Suppressor macrophage (primary cell): ENCODE measurements at regions not wholly inside any gene's neighbourhood (a gene's known extent, or its start where the extent isn't known, plus 50 kb on each side); places are given as distances from the start of the nearest gene placed in this dataset.
A peak's percentile ranks its signal among the peaks of the same experiment; 100 is the strongest.
"Not testable (repeated sequence)": the region's sequence is repeated elsewhere in the genome, so short reads cannot be mapped to it uniquely, and the experiment has no call there.

ENCODE experiments used
- DNase-seq, 4 experiments: peaks; one replicate each; pipeline ENCODE4 v3.0.0-alpha.2; 2020 to 2022

DNA sequence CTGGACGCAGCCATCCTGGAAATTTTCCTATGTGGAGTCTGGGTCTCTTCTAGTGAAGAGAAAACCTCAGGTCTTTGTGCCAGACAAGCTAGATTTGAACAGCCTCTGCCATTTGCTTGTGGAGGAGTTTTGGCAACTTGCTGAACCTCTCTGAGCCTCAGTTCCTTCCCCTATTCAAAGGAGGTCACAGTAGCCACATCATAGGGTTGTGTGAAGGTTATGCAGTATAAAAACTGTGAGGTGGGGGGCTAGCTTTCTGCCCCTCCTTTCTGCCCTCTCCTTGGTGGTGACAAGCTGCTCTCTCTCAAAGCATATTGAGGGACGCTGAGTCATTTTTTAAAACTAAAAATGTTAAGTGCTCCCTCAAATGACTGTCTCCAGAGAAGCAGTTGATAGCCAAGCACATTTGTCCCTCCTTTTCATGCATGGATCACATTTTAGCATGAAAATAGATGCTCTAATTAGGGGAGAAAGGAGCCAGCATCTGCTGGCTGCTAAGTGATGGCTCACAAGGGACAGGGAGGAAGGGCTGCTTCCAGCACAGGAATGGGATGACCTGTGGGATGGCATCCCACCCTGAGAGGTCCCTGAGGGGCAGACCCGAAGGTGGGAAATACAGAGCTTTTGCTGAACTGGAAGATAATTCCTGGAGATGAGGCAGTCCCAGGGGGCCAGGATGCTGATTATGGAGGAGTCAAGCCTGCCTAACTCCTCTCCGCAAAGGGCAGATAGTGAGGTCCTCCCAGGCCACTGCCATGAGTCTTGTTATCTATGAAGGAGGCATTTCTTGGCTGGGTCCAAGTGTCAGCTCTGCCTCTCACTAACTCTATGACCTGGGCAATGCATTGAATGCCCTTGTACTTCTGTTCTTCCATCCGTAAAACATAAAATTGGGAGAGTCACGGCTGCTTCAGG is 218.8 kb downstream of the RAB11FIP4 start:
- DNase-seq = no peak

DNA sequence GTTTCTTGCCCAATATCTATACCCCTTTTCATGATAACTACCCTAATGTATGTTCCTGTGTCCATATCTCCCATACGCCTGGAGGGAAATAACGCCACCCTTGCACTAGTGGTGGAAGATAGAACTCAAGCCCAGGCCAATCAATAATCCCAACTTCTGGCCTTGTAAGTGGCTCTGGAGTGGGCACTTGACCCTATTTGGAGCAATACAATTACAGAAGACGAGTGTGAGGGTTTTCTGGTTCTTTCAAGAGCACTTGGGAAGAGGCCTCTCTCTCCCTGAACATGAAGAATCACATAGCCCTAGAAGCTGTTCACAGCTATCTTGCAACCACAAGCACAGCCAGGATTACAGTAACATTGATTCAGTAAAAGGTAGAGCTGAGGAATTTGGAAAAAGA is 217.9 kb downstream of the RAB11FIP4 start:
- no peak for DNase-seq

DNA sequence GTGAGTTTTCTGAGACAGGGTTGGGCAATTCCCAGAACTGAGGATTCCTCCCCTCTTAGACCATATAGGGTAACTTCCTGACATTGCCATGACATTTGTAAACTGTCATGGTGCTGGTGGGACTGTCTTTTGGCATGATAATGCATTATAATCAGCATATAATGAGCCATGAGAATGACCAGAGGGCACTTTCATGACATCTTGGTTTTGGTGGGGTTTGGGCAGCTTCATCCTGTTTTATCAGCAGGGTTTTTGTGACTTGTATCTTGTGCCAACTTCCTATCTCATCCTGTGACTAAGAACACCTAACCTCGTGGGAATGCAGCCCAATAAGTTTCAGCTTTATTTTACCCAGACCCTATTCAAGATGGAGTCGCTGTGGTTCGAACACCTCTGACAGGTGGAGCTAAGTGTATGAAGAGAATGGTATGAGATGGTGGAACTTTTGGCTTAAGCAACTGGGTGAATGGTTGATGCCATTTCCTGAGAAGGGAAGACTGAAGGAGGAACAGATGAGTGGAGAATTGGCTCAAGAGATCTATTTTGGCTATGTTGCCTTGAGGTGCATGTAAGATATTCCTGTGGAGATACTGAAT is 217.3 kb downstream of the RAB11FIP4 start:
- DNase-seq = no peak

DNA sequence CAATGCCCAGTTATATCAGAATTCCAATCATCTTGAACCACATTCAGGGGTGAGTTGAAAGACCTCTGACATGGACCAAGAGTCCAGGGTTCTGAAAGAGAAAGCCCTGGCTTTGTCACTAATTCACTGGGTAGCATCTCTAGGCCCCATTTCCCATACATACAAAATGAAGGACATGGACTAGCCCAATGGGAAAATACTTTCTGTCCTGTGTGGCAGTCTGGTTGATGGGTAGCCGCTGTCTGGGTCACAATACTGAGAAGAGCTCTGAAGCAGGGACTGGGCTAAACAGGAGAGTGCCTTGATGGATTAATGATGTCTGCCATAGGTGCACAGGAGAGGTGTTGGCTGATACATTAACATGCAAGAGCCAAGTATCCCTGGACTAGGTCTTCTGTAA is 214.3 kb downstream of the RAB11FIP4 start:
- no peak for DNase-seq

DNA sequence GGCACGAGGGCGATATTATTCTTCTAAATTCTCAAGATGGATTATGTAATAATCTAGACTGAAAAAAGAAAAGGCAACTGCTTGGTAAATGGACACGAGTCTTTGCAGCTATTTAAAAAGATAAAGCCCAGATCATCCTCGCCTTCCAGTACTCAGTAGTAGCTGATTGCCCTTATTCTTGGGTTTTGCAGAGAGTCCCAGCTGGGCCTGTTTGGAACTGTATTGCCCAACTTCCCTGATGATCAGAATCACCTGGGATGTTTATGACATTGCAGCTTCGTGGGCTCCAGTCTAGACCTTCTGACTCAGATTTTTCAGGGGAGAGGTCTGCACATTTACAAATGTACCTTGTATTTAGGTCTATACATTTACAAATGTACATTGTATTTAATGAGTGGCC is 213.5 kb downstream of the RAB11FIP4 start:
- DNase-seq = no peak

DNA sequence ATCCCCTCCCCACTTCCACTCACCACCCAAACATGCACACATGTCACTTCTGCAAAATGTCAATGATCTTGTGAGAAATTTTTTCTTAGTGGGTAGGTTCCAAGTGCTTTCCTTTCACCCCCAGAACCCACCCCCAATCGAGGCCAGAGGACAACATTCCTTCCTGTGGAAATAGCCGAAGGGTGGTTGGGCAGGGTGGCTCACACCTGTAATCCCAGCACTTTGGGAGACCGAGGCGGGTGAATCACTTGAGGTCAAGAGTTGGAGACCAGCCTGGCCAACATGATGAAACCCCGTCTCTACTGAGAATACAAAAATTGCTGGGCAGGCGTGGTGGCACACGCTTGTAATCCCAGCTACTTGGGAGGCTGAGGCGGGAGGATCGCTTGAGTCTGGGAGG is 208.7 kb downstream of the RAB11FIP4 start:
- DNase-seq = not testable (repeated sequence)

DNA sequence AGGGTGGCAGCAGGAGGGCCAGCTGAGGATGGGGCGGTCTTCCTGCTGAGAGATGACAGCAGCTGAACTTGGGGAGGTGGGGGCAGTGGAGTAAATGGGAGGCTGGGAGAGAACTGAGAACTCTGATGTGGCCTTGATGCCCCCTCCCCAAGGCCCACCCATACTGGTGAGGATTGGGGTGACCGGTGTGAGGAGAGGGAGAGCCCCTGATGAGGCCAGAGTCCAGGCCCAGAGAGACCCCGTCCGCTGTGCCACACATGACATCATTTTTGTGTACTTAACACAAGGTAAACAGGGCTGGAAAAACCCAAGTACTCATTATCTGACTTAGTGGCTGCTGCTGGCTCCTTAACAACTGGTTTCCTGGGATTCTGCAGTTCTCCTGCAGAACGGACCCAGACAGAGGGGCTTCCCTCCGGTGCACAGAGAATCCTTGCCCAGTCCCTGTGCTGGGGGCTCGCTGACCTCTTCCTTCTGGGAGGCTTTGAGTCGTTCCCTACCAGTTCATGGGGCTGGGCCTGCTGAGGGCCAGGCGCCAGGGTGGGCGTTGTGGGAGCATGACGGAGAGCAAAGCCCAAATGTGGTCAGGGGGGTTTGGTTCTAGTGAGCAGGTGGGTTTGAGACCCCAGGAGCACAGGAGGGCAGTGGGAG is 207.6 kb downstream of the RAB11FIP4 start:
- DNase-seq = no peak

DNA sequence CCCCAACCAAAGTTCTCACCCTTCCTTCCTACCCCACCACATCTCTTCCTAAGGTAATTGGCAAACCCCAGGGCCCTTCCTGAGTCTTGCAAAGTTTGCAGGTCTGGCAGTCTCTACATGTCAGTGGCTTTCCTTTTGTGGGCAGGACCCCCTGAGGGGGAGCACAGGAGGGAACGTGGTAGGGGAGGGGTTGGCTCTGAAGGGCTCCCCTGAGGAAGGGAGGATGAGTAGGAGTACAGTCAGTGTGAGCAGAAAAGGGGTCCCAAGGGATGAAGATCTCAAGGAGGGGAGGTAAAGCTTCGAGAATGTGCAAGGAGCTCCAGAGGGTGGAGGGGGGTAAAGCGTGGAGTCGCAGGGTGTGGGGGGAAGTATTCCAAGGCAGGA is 206.9 kb downstream of the RAB11FIP4 start:
- no peak for DNase-seq

DNA sequence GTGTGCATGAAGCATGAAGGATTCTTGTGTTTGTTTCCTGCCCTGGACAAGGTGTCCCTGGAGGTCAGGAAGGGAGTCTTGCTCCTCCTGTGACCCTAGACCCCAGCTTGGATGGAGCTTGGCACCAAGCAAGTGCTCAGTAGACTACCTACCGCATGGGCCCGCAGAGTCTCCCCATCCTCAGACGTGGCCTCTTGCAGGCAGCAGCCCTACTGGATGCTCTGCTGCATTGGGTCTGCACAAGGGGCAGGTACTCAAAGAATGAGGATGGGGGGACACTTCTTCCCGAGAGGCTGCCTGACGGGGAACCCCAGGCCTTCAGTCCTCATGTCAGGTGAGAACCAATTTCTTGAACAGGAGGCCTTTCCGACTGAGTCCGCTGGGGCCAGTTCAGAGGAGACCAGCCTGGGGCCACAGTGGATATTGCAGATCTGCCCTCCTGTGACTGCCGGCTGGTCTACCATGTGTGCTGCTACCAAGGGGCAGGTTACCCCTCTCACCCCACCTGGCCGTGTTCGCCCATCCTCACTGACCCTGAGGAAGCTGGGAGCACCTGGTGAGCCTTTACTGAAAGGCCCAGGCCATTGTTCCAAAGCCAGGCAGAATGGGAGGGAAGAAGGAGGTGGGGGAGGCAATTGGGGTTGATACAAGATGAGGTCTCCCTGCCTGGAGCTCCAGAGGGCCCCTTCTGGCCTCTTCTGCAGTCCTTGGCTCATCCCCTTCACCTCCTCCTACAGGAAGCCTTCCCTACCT is 206.3 kb downstream of the RAB11FIP4 start:
- DNase-seq = no peak

DNA sequence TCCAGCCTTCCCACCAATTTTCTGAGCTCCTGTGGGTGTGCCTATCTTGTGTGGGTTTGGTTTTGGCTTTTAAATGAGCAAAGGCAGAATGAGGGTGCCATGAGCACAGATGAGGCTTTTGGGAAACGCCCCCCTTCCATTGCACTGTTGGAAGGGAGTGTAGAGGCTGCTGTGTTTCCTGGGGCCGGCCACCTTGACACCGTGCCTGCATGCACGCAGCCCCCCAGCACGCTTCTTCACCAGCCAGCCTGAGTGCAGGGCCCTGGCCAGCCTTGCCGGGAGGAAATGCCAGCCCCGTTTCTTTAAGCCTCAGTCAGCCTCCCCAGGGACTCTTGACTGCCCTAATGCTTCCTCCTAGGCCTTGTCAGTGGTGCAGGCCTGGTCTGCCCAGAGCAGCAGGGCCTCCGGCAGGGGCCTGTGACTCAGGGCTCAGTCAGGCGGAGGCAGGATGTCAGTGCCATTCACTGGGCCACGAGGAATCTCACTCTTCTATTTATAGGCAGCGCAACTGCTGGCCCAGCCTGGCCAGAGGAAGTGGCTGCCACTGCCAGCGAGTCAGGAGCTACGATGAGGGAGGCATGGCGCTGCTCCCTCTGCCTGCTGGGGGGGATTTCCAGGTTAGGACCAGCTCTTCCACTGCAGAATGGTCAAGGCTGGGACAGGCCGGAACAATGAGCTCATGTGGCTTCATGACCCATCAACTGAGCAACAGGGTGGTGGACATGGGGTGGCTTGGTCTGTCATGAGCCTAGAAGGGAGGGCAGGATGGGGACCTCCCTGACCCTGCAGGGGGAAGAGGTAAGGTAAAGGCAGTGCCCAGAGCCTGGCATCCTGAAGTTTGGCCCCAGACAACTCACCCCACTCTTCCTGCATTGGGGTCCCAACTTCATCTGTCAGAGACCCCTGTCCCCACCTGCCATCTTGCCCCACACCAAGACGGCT is 205.2 kb downstream of the RAB11FIP4 start:
- DNase-seq = peak; percentile 96 to 99 (median 98)

DNA sequence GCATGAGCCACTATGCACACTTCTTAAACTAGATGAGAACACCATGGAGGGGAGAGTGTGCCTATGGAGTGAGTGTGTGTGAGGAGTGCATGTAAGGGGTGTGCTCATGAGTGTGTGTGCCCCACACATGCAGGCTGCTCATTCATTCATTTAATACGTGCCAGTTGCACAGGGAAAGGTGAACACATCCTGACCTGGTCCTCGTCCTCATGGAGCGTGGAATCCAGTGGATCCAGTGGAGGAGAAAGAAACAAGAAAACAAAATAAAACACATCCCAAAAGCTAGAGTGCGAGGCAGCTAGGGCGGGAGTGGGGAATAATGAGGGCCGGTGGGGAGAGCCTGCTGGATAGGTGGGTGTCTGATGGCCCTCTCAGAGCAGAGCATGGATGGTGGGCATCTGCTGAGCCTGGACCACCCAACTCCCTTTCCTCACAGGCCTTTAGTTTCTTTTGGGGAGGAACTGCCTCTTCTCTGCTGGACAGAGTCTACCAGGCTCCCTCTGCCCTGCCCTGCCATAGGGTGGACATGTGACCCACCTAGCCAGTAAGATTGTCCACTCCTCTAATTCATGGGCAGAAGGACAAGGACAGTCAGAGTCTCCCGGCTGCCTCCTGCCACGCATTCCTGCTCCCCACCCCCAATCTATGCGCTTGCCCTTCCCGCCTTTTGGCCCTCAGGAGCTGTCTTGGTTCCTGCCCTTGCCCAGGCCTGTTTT is 204.3 kb downstream of the RAB11FIP4 start:
- DNase-seq = peak in 2 of 4 experiments; percentile 26 to 38

DNA sequence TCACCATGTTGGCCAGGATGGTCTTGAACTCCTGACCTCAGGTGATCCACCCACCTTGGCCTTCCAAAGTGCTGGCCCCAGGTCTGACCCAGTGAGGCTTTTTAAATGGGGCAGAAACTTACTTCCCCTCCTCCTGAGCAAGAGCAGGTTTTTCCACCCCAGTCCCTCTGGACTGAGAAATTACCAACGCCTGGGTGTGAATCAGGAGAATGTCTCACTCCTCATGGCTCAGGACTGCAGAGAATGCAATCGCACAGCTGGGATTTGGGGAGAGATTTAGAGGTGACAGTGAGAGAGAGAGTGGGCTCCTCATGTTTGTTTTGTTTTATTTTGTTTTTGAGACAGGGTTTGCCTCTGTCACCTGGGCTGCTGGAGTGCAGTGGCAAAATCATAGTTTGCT is 203.6 kb downstream of the RAB11FIP4 start:
- DNase-seq = no peak

DNA sequence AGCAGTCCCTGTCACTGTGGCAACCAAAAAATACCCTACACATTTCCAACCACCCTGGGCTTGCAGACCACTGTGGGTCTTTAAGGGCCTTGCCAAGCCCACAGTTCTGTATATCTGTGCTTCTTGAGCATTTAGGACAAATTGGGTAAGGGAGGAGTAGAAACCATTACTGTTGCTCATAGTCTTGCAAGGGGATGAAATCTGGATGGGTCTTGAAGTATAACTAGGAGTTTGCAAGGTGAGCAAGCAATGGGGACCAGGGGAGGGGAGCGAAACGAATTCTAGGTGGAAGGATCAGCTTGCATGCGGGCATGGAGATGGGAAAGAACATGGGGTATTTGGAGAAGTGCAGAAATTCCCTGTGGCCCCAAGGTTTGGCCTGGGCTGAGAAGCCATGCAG is 202.9 kb downstream of the RAB11FIP4 start:
- DNase-seq = no peak

DNA sequence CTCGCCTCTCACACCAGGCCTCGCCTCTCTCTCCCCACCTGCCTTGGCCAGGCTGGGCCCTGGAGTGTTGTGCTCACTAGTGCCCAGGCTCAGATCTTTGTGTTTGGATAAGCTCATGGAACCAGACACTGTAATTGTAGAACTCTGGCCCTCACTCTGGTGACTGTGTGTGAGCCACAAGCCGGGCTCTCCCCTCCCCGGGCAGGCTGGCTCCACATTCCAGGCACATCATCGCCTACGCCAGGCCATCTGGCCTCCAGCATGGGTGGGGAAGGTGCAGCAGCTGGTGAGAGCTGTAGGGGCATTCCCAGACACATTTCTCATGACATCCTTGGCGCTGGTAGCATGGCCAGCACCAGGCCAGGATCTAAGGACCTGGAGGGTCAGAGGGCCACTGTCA is 202.3 kb downstream of the RAB11FIP4 start:
- no peak for DNase-seq

DNA sequence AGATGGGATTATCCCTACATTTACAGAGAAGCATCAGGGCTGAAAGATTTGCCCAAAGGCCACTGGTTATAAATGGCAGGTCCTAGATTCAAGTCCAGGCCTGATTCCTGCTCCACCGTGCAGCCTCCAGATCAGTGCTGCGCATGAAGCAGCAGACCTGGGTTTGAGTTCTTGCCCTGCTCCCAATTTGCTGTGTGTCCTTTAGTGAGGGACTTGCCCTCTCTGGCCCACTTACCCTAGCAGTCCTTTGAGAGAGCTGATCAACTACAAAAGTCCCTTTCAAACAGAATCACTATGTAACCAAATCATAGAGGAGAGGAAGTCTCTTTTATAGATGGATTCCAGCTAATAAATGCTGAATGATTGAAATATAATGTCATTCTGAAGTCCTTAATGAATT is 200.4 kb downstream of the RAB11FIP4 start:
- no peak for DNase-seq

DNA sequence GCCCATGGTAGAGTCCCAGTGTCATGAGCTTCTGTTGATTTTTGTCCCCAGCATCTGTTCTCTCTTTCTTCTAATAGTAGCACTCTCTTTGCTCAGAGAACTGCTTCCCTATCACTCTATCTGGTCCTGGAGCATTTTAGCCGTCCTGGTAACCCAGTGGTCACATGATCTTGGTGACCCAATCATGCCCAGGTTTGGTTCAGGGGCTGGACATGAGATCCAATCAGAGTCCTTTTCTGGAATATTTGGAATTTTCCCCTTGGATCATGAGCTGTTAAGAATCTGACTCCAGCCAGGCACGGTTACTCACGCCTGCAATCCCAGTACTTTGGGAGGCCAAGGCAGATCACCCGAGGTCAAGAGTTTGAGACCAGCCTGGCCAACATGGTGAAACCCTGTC is 197.0 kb downstream of the RAB11FIP4 start:
- DNase-seq = no peak

DNA sequence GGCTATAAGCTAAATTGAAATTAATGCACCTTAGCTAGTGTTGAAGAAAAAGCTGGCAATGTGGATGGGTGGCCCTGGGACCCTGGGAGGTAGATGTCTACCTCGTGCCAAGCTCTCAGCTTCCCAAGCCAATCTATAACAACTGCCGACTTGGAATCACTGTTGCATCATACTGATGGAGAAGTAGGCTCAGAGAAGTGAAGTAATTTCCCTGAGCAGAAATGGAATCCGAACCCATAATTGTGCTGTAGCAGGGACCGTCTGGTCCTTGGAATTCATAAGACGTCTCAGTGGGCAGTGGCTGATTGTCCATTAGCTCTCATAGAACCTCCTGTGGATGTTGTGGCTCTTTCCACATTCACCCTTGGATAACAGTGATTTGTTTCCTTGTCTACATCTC is 196.6 kb downstream of the RAB11FIP4 start:
- DNase-seq = peak in 2 of 4 experiments; percentile 33 to 49
